Medulla oblongata (tissue), 1 donor: ENCODE measurements at regions not wholly inside any gene's neighbourhood (a gene's known extent, or its start where the extent isn't known, plus 50 kb on each side); places are given as distances from the start of the nearest gene placed in this dataset.
"Not testable (repeated sequence)": the region's sequence is repeated elsewhere in the genome, so short reads cannot be mapped to it uniquely, and the experiment has no call there.

ENCODE experiments used
- DNase-seq: peaks from one replicate; pipeline ENCODE4 v3.0.0-alpha.2; 2015; ENCODE audit errors: extremely low spot score

- no peak for DNase-seq
Measured at GRCh38 chr16:14002416-14002990, 68.6 kb upstream of the MRTFB start.

DNA sequence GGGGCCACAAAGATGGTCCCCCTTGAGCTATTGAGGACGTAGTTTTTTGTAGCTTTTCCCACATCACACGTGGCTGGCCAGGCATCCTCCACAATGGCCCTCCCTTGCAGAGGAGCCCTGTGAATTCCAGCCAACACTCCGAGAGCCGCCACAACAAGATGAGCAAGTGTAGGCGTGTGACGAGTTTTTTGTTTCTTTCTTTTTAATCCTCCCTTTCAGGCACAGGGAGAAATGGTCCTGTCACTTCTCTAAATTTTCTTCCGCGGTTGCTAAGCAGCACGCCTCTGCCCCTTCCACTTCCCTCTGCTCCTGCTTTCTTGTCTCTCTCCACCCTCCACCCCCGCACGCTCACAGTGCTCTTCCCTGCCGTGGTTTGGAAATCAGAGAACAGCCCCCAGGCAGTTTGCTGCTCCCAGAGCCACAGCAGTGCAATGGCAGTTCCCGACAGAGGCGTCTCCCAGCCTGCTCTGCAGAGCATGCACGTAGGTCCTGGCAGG lies 68.0 kb upstream of the MRTFB start:
- peak; percentile 57 for DNase-seq

DNA sequence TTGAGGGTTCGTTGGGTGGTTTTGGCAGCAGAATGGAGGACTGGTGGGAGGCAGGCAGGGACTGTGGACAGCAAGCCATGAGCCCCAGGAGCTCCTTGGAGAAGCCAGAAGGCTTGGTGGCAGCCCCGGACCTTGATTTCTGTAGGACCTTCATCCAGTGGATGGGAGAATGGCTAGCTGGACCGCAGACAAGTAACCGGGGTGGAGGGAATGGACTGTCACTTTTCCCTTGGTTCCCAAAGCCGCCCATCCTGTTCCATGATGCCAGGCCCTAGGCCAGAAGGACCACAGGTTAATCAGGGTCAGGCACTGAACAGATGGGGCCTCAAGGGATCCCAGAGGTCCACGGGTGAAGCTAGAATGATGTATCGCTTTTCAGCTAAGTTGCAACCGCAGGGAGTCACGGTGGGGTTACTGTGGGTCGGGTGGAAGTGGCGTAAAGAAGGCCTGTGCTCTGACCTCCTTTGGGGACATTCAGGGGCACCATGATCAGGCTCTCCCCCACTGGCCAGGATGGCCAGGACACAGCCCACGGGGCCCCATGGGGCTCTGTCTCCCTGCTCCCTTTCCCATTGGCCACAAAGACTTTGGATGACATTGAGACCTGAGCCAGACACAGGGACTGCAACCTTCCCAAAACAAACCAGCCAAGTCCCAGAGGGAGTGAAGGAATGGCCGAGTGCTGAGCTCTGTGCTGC lies 66.9 kb upstream of the MRTFB start:
- no peak for DNase-seq

DNA sequence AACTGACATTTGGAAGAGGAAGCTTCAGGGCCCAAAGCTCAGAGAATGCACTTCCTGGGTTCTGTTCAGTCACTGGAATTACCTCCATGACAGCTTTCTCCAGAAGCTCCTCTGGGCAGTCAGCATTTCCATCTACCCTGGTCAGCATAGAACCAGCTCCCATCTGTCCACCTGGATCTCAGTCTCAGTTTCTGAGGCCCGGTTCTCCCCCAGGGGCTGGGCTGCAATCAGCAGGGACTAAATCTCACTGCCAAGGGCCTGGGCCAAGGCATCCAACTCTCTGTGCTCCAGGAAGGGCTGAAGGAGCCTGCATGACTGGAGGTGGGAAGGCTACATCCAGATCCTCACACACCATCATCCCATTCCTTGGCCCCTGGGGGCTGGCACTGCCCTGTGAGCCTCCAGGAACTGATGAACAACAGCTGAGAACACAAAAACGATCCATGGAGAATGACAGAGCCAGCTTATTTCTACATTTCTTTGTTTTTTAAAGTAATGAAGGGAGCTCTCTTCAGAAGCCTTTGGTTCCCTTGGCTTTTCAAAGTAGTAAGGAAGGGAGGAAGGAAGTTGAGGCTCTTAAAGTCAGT lies 66.3 kb upstream of the MRTFB start:
- no peak for DNase-seq

- DNase-seq, result no peak
Measured at GRCh38 chr16:14005335-14005734, 65.8 kb upstream of the MRTFB start.

GRCh38 chr16:14007450-14007849 lies 63.7 kb upstream of the MRTFB start:
- DNase-seq, result no peak

DNA sequence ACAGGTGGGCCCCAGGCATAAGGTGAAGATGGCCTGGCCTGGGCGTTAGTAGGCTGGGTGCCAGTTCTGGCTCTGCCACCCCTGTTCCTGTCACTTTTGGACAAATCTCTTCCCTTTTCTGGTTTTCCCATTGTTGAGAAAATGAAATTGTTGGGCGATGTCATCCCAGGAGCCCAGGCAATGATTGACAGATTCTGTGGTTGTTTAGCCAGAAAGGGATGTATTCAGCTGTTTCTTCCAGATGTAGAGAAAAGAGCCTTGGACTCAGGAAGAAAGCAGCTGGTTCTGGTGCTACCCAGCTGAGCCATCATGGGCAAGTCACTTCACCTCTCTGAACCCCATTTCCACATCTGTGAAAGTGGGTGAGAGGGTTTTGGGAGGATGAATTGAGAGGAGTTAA lies 60.1 kb upstream of the MRTFB start:
- no peak for DNase-seq

DNA sequence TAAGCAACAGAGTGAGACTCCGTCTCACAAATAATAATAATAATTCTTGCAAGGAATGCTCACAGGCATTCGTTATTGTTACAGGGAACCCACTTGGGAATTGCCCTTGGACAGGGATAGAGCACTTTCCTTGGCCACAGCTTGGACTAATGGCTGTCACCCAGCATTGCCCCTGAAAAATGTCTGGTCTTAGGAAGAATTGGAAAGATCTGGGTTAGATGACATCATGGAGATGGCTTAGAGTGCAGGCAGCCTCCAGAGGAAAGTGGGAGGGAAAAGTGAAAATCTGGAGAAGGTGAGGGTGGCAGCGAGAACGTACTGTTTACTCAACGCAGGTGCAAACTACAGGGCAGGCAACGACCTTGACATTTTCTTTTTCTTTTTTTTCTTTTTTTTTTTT lies 59.3 kb upstream of the MRTFB start:
- DNase-seq, result no peak

- no peak for DNase-seq
Measured at GRCh38 chr16:14013145-14013570, 58.0 kb upstream of the MRTFB start.

DNA sequence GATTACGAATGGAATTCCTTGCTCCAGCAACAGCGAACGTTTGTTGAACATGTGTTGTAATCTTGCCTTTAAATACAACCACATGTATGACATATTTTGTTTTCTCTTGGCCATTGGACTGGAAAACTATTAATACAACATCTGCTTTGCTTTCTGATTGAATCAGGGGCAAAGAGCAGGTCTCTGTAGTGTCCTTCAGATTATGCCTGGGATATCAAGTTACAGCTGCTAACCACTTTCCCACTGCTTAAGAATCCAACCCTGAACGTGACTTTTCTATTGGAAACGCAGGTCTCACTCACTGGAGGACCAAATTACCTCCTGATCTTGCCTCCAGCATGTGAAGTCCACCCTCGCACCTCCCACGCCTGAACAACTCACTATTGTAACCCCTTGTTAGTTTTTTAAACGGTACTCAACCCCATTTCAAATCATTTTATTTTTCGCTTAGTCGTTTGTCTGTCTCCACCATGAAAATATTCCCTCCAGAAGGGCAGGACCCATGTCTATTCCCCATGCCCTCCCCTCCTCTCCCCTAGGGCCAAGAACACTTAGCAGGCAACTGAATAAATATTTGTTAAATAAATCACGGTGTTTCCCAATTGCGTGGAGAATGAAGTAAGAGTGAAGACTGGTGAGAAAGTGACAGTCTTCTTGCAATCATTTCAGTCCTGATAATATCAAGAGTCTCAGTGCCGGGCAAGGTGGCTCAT lies 57.4 kb upstream of the MRTFB start:
- no peak for DNase-seq

DNA sequence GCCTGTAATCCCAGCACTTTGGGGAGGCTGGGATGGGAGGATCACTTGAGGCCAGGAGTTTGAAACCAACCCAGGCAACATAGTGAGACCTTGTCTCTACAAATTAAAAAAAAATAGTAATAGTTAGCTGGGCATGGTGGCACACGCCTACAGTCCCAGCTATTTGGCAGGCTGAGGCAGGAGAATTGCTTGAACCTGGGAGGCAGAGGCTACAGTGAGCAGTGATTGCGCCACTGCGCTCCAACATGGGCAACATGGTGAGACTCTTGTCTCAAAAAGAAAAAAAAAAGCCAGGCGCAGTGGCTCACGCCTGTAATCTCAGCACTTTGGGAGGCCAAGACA lies 56.9 kb upstream of the MRTFB start:
- no peak for DNase-seq

DNA sequence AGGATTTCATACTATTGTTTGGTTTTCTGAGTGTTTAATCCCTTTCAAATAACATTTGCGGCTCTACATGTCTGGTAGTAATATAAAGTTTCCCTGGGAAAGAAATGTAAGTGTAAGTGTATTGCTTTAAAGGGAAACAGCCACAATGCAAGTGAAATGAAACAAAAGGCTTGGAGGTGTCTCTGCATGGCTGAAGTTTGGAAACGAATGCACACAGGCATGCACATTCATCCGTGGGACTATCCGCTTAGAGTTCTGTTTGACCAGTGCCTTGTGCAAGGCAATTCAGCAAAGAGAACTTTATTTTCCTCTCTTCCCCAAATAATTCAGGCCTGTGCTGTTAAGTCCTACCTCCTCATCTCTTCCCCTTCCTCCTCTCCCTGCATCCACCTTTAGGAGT lies 56.1 kb upstream of the MRTFB start:
- DNase-seq, result no peak

- DNase-seq, result no peak
Measured at GRCh38 chr16:14015461-14015860, 55.7 kb upstream of the MRTFB start.

GRCh38 chr16:14015948-14016347 lies 55.2 kb upstream of the MRTFB start:
- no peak for DNase-seq

DNA sequence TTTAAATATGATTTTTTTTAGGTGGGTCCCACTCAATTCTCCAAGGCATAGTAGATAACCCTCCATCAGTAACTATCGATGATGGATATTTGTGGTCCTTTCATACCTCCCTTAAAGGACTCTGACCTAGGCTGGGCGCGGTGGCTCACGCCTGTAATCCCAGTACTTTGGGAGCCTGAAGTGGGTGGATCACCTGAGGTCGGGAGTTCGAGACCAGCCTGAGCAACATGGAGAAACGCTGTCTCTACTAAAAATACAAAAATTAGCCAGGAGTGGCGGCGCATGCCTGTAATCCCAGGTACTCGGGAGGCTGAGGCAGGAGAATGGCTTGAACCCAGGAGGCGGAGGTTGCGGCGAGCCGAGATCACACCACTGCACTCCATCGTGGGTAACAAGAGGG lies 54.8 kb upstream of the MRTFB start:
- not testable (repeated sequence) for DNase-seq

DNA sequence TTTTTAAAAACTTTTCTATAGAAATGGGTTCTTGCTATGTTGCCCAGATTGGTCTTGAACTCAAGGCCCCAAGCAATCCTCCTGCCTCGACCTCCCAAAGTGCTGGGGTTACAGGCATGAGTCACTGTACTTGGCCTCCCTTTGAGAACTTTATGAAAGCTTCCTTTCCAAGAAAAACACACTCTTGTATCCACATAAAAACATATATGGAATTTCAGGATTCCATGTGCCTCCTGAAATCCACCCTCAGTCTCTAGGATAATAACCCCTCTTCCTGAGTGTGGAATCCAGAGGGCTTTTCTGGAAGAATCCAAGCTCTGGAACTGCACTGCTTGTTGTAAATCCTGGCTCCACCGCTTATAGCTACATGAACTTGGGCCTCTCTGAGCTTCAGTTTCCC lies 53.2 kb upstream of the MRTFB start:
- no peak for DNase-seq

- no peak for DNase-seq
Measured at GRCh38 chr16:14018851-14019250, 52.3 kb upstream of the MRTFB start.

DNA sequence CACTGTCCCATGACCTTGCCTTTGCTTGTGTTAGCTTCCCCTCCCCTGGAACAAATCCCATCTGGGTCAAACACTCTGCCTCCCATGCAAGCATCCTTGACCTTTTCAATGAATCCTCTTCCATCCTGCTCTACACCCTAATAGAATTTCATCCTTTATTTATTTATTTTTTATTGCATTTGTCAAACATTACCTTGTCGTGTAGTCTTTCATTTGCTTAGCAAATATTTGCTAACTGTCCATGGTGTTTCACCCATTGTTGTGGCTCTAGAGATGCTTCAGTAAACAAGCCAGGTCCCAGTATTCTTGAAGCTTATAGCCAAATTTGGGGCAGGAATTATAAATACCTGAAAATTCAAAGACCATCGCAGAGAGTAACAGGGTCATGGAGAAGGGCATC lies 51.0 kb upstream of the MRTFB start:
- no peak for DNase-seq
